ENCODE measurements at regions not wholly inside any gene's neighbourhood (a gene's known extent, or its start where the extent isn't known, plus 50 kb on each side); places are given as distances from the start of the nearest gene placed in this dataset.

- DNase-seq: no peak
Observed at GRCh38 chr20:10724449-10725173, 50.8 kb upstream of the JAG1 start.

GRCh38 chr20:10728873-10729670, 55.3 kb upstream of the JAG1 start:
- DNase-seq: no peak

- no peak for DNase-seq
Observed at GRCh38 chr20:10729785-10730184, 56.0 kb upstream of the JAG1 start.

GRCh38 chr20:10730629-10731183, 56.9 kb upstream of the JAG1 start:
- DNase-seq: no peak

- peak; percentile 83 to 94 for DNase-seq
Observed at GRCh38 chr20:10731190-10731965, 57.6 kb upstream of the JAG1 start.

GRCh38 chr20:10733122-10733521, 59.3 kb upstream of the JAG1 start:
- no peak for DNase-seq

- DNase-seq: no peak
Observed at GRCh38 chr20:10735195-10735949, 61.6 kb upstream of the JAG1 start.

GRCh38 chr20:10739134-10739533, 65.3 kb upstream of the JAG1 start:
- no peak for DNase-seq

GRCh38 chr20:10739566-10739965, 65.8 kb upstream of the JAG1 start:
- no peak for DNase-seq

- DNase-seq: no peak
Observed at GRCh38 chr20:10741060-10741459, 67.3 kb upstream of the JAG1 start.

GRCh38 chr20:10745790-10746189, 72.0 kb upstream of the JAG1 start:
- no peak for DNase-seq

- DNase-seq: no peak
Observed at GRCh38 chr20:10747019-10747418, 73.2 kb upstream of the JAG1 start.

GRCh38 chr20:10749084-10749483, 75.3 kb upstream of the JAG1 start:
- DNase-seq: peak in 1 of 2 experiments; percentile 4

- DNase-seq: peak in 1 of 2 experiments; percentile 19
Observed at GRCh38 chr20:10752206-10752605, 78.4 kb upstream of the JAG1 start.

GRCh38 chr20:10754824-10755223, 81.0 kb upstream of the JAG1 start:
- peak in 1 of 2 experiments; percentile 23 for DNase-seq

- no peak for DNase-seq
Observed at GRCh38 chr20:10758446-10758845, 84.6 kb upstream of the JAG1 start.

- DNase-seq: peak; percentile 32 to 86
Observed at GRCh38 chr20:10761232-10761631, 87.4 kb upstream of the JAG1 start.

- no peak for DNase-seq
Observed at GRCh38 chr20:10761786-10762185, 88.0 kb upstream of the JAG1 start.

- DNase-seq: no peak
Observed at GRCh38 chr20:10762216-10762615, 88.4 kb upstream of the JAG1 start.

GRCh38 chr20:10763112-10763511, 89.3 kb upstream of the JAG1 start:
- DNase-seq: no peak

- no peak for DNase-seq
Observed at GRCh38 chr20:10769700-10770099, 95.9 kb upstream of the JAG1 start.

GRCh38 chr20:10770753-10771152, 97.0 kb upstream of the JAG1 start:
- no peak for DNase-seq
